Putamen (tissue), 1 donor: ENCODE measurements at regions not wholly inside any gene's neighbourhood (a gene's known extent, or its start where the extent isn't known, plus 50 kb on each side); places are given as distances from the start of the nearest gene placed in this dataset.
"Not testable (repeated sequence)": the region's sequence is repeated elsewhere in the genome, so short reads cannot be mapped to it uniquely, and the experiment has no call there.

Experiments
- DNase-seq: peaks from one replicate; pipeline ENCODE4 v3.0.0-alpha.2; 2016; ENCODE audit warnings: low spot score

GRCh38 chr17:77796176-77796860 is 162.2 kb upstream of the TNRC6C start:
- no peak for DNase-seq

GRCh38 chr17:77798031-77798430 is 160.5 kb upstream of the TNRC6C start:
- no peak for DNase-seq

GRCh38 chr17:77798481-77798880 is 160.0 kb upstream of the TNRC6C start:
- DNase-seq = no peak

- no peak for DNase-seq
Observed at GRCh38 chr17:77800816-77801215, 157.7 kb upstream of the TNRC6C start.

- no peak for DNase-seq
Observed at GRCh38 chr17:77801545-77802332, 156.8 kb upstream of the TNRC6C start.

GRCh38 chr17:77802333-77802615 is 156.2 kb upstream of the TNRC6C start:
- DNase-seq = no peak

GRCh38 chr17:77802811-77803220 is 155.7 kb upstream of the TNRC6C start:
- peak; percentile 36 for DNase-seq

GRCh38 chr17:77803726-77804125 is 154.8 kb upstream of the TNRC6C start:
- DNase-seq = no peak

- DNase-seq = no peak
Observed at GRCh38 chr17:77804796-77805426, 153.6 kb upstream of the TNRC6C start.

GRCh38 chr17:77805970-77806369 is 152.5 kb upstream of the TNRC6C start:
- DNase-seq = not testable (repeated sequence)

GRCh38 chr17:77807051-77807745 is 151.3 kb upstream of the TNRC6C start:
- DNase-seq = no peak

- no peak for DNase-seq
Observed at GRCh38 chr17:77807746-77808441, 150.6 kb upstream of the TNRC6C start.

- DNase-seq = no peak
Observed at GRCh38 chr17:77808686-77809425, 149.6 kb upstream of the TNRC6C start.

- no peak for DNase-seq
Observed at GRCh38 chr17:77809814-77810213, 148.7 kb upstream of the TNRC6C start.

- DNase-seq = no peak
Observed at GRCh38 chr17:77810536-77810935, 148.0 kb upstream of the TNRC6C start.

- DNase-seq = no peak
Observed at GRCh38 chr17:77811521-77811920, 147.0 kb upstream of the TNRC6C start.

GRCh38 chr17:77814091-77814772 is 144.3 kb upstream of the TNRC6C start:
- no peak for DNase-seq

- no peak for DNase-seq
Observed at GRCh38 chr17:77815127-77815905, 143.2 kb upstream of the TNRC6C start.

- DNase-seq = no peak
Observed at GRCh38 chr17:77817953-77818352, 140.6 kb upstream of the TNRC6C start.

GRCh38 chr17:77819497-77819896 is 139.0 kb upstream of the TNRC6C start:
- no peak for DNase-seq
